Pancreas (tissue), 10 donors: ENCODE measurements at regions not wholly inside any gene's neighbourhood (a gene's known extent, or its start where the extent isn't known, plus 50 kb on each side); places are given as distances from the start of the nearest gene placed in this dataset.
"Not testable (repeated sequence)": the region's sequence is repeated elsewhere in the genome, so short reads cannot be mapped to it uniquely, and the experiment has no call there.

ENCODE experiments used
- ATAC-seq, 4 donors: fragments of 200-7000 bp; cut with Tn5 transposase; one replicate each; pipeline versions ENCODE4 v1.8.0 to v1.9.1; 2020; ENCODE audit warnings: mild to moderate bottlenecking in 4 of 4, moderate library complexity in 4 of 4
- DNase-seq, 6 donors: peaks; one replicate each; pipeline ENCODE4 v3.0.0-alpha.2; 2020
- FAIRE-seq: peaks from 2 replicates; lab custom pipeline; 2012; peaks lifted over from hg19 to GRCh38; lab: Jason Lieb, UNC
- H3K27ac ChIP-seq, 4 donors: fragments of 200-600 bp; sonication (generic); 1 replicate in 3 of 4; 2 replicates in 1 of 4; pipeline versions ENCODE4 v1.5.0 to v1.8.0; 2020
- H3K27me3 ChIP-seq, 4 donors: fragments of 200-600 bp; one replicate each; pipeline ENCODE4 v1.8.0; 2021
- H3K36me3 ChIP-seq, 3 donors: fragments of 200-600 bp; sonication (generic) in 1 of 3; one replicate each; pipeline versions ENCODE4 v1.5.0 to v1.8.0; 2020 to 2021
- H3K4me1 ChIP-seq, 3 donors: fragments of 200-600 bp; one replicate each; pipeline ENCODE4 v1.8.0; 2021
- H3K4me3 ChIP-seq, 4 donors: fragments of 200-600 bp; sonication (generic) in 2 of 4; one replicate each; pipeline versions ENCODE4 v1.5.0 to v1.8.0; 2020 to 2021
- H3K9me3 ChIP-seq, 4 donors: fragments of 200-600 bp; one replicate each; pipeline ENCODE4 v1.8.0; 2021
- CTCF ChIP-seq, 4 donors: fragments of 200-600 bp; sonication (generic) in 3 of 4; IDR thresholded peaks; one replicate each; pipeline versions ENCODE4 v1.5.0 to v1.8.0; 2021; ENCODE audit warnings: antibody characterized with exemption in 4 of 4
- WGBS, 2 donors: extraction: QIAGEN DNeasy Blood & Tissue Kit; methylation state at CpG; one replicate each; pipeline ENCODE4 v1.1.7; 2013; 5-methylcytosine and 5-hydroxymethylcytosine counted together
- intact Hi-C, 3 donors: fragments of 100-400 bp; cut with DNase I; formaldehyde crosslinking; loops; one replicate each; pipeline versions ENCODE4 v1.11.1 to v1.14.2; 2022
- donor health status: healthy with polysubstance abuse.
- donor health status: DM: no; HTN: no; CAD: no; lungs with moderate emphysema.
- donor health status: DM: no; HTN: no; CAD: no.
- donor health status: control.
- donor health status: control.
- donor health status: Bipolar disorder and iron deficiency.
- donor health status: DM: yes; HTN: yes; CAD: no.
- donor health status: DM: no; HTN: no; CAD: no.
- donor health status: DM: no; HTN: no; CAD: no.
- donor health status: DM: yes; HTN: yes; CAD: no.

- no peaks in the 10 kb centered on the region for H3K36me3 ChIP-seq
- no peak for DNase-seq
- no peak for TF ChIP-seq CTCF (IDR thresholded peaks at IDR 0.05)
- no peaks in the 10 kb centered on the region for H3K27me3 ChIP-seq
- FAIRE-seq: no peak
- H3K27ac ChIP-seq: no peak overlapping the region
- no peaks in the 10 kb centered on the region for H3K9me3 ChIP-seq
- no peak for ATAC-seq
- intact Hi-C loops: no loop called here
- WGBS, 2 donors: 41 to 55% methylated on average over 3 of the region's 3 CpGs
- no peaks in the 10 kb centered on the region for H3K4me1 ChIP-seq
- no peak overlapping the region for H3K4me3 ChIP-seq
Measured at GRCh38 chr1:176330782-176331181, 123.7 kb upstream of the COP1 start.

GRCh38 chr1:176325664-176326063 lies 118.6 kb upstream of the COP1 start:
- intact Hi-C loops: no loop called here
- Histone ChIP-seq H3K4me3 (no peak overlapping the region), H3K9me3 (no peaks in the 10 kb centered on the region), H3K27me3 (no peaks in the 10 kb centered on the region), H3K36me3 (no peaks in the 10 kb centered on the region), H3K4me1 (no peaks in the 10 kb centered on the region), H3K27ac (no peak overlapping the region)
- 88 to 96% methylated on average over 1 of the region's 1 CpG for WGBS, 2 donors
- ATAC-seq: no peak
- DNase-seq: no peak
- FAIRE-seq: no peak
- no peak for TF ChIP-seq CTCF (IDR thresholded peaks at IDR 0.05)

GRCh38 chr1:176323472-176323871 lies 116.4 kb upstream of the COP1 start:
- intact Hi-C loops: no loop called here
- Histone ChIP-seq H3K4me1 (no peaks in the 10 kb centered on the region), H3K9me3 (no peaks in the 10 kb centered on the region), H3K27ac (no peak overlapping the region), H3K27me3 (no peaks in the 10 kb centered on the region), H3K4me3 (no peak overlapping the region), H3K36me3 (no peaks in the 10 kb centered on the region)
- FAIRE-seq (no peak), DNase-seq (no peak), ATAC-seq (no peak)
- WGBS, 2 donors: 64 to 71% methylated on average over 3 of the region's 3 CpGs
- TF ChIP-seq CTCF (IDR thresholded peaks at IDR 0.05): no peak

DNA sequence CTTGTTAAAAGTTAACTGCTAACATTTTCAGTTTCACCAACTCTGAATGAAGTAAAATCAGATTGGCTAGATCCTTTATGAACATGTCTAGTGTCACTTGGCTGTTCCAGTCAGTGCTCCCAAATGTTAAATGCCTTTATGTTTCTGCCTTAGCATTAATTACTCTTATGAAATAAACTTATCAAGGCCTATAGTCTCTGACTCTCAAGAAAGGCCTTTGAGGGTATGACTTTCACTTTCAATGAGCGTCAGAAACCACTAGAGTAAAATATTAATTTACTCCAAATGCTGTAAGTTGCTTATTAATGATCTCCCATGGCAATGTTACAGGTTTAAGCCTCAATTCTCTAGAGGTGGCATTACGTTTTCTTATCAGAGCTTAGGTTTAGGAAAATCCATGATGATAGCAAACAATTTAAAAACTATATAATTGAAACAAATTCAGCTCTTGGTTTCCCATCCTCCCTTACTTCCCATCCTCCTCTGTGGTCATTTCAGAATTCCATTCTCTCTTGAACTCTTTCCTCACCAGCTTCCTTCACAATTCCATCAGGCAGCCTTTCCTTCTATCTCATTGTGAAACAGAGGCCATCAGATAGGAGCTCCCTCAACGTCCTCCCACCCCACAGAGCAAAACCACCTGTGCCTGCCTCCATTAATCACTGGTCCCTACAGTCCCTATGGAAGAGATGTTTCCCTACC lies 108.6 kb upstream of the COP1 start:
- H3K36me3 ChIP-seq: no peaks in the 10 kb centered on the region
- intact Hi-C loops: no loop called here
- WGBS, 2 donors: 45 to 47% methylated on average over 3 of the region's 3 CpGs
- H3K4me3 ChIP-seq: no peak overlapping the region
- no peak overlapping the region for H3K27ac ChIP-seq
- no peaks in the 10 kb centered on the region for H3K9me3 ChIP-seq
- FAIRE-seq (no peak), DNase-seq (no peak), ATAC-seq (no peak)
- no peaks in the 10 kb centered on the region for H3K27me3 ChIP-seq
- no peak for TF ChIP-seq CTCF (IDR thresholded peaks at IDR 0.05)
- H3K4me1 ChIP-seq: no peaks in the 10 kb centered on the region

- H3K27me3 ChIP-seq, ATAC-seq, H3K4me3 ChIP-seq, intact Hi-C loops, H3K27ac ChIP-seq, H3K36me3 ChIP-seq, H3K9me3 ChIP-seq, FAIRE-seq, H3K4me1 ChIP-seq: not testable (repeated sequence)
- DNase-seq: peak in 1 of 6 donors; percentile 27
- 79 to 88% methylated on average over 6 of the region's 6 CpGs for WGBS, 2 donors
Measured at GRCh38 chr1:176296602-176297001, 89.5 kb upstream of the COP1 start.
